ENCODE measurements at regions not wholly inside any gene's neighbourhood (a gene's known extent, or its start where the extent isn't known, plus 50 kb on each side); places are given as distances from the start of the nearest gene placed in this dataset.
"Not testable (repeated sequence)": the region's sequence is repeated elsewhere in the genome, so short reads cannot be mapped to it uniquely, and the experiment has no call there.

DNA sequence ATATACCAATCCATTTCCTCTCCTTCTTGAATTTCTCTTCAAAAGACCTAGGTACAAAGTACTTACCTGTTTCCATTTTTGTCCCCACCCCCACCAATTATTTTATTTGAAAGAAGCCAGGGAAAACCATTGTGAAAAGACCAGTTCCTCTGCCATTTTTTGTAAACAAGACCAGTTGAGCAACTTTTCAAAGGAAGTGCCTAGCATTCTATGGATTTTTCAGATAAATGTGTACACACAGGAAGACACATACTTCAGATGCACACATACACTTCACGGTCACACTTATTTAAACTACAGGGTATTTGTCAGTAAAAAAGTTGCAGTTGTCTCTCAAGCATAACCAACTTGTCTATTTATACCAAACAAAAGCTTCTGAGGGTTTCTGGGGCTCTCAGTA, 587.2 kb upstream of the KLHL4 start:
- Histone ChIP-seq H3K4me1 (ENCODE audit: insufficient read depth, poor library complexity, severe bottlenecking) (no peaks in the 10 kb centered on the region), H3K9me3 (ENCODE audit: severe bottlenecking) (no peaks in the 10 kb centered on the region), H3K36me3 (ENCODE audit: low read depth) (no peaks in the 10 kb centered on the region), H3K27me3 (ENCODE audit: insufficient read depth, poor library complexity, severe bottlenecking) (no peaks in the 10 kb centered on the region), H3K4me3 (ENCODE audit: severe bottlenecking) (no peak overlapping the region), H3K27ac (ENCODE audit: poor library complexity, severe bottlenecking) (no peak overlapping the region)
- no peak for DNase-seq (ENCODE audit: low spot score)
- ATAC-seq (ENCODE audit: low read depth): no peak
- TF ChIP-seq, protein P1, sequence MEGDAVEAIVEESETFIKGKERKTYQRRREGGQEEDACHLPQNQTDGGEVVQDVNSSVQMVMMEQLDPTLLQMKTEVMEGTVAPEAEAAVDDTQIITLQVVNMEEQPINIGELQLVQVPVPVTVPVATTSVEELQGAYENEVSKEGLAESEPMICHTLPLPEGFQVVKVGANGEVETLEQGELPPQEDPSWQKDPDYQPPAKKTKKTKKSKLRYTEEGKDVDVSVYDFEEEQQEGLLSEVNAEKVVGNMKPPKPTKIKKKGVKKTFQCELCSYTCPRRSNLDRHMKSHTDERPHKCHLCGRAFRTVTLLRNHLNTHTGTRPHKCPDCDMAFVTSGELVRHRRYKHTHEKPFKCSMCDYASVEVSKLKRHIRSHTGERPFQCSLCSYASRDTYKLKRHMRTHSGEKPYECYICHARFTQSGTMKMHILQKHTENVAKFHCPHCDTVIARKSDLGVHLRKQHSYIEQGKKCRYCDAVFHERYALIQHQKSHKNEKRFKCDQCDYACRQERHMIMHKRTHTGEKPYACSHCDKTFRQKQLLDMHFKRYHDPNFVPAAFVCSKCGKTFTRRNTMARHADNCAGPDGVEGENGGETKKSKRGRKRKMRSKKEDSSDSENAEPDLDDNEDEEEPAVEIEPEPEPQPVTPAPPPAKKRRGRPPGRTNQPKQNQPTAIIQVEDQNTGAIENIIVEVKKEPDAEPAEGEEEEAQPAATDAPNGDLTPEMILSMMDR (IDR thresholded peaks at IDR 0.05; ENCODE audit: poor library complexity, severe bottlenecking): no peak

DNA sequence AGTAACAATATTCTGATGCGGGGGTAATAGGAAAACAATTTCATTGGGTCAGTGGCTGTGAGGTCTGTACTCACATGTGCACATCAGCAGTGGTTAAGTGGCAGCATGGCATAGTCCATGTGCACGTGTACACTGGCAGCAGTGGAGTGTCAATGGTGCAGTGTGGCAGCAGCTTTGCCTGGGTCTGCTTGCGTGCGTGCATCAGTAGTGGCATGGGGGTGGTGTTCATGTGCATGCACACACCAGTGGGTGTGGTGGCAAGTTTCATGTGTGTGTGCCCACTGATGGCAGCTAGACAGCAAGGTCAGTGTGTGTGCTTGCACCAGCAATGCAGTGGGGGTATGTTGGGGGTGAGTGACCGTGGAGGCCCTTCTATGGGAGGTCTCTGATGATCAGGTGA, 581.6 kb upstream of the KLHL4 start:
- no peaks in the 10 kb centered on the region for H3K4me1 ChIP-seq (ENCODE audit: insufficient read depth, poor library complexity, severe bottlenecking)
- TF ChIP-seq, protein P1 (IDR thresholded peaks at IDR 0.05; ENCODE audit: poor library complexity, severe bottlenecking): no peak
- no peak for DNase-seq (ENCODE audit: low spot score)
- ATAC-seq (ENCODE audit: low read depth): no peak
- no peak overlapping the region for H3K4me3 ChIP-seq (ENCODE audit: severe bottlenecking)
- no peaks in the 10 kb centered on the region for H3K27me3 ChIP-seq (ENCODE audit: insufficient read depth, poor library complexity, severe bottlenecking)
- H3K9me3 ChIP-seq (ENCODE audit: severe bottlenecking): no peaks in the 10 kb centered on the region
- H3K36me3 ChIP-seq (ENCODE audit: low read depth): no peaks in the 10 kb centered on the region
- H3K27ac ChIP-seq (ENCODE audit: poor library complexity, severe bottlenecking): no peak overlapping the region

DNA sequence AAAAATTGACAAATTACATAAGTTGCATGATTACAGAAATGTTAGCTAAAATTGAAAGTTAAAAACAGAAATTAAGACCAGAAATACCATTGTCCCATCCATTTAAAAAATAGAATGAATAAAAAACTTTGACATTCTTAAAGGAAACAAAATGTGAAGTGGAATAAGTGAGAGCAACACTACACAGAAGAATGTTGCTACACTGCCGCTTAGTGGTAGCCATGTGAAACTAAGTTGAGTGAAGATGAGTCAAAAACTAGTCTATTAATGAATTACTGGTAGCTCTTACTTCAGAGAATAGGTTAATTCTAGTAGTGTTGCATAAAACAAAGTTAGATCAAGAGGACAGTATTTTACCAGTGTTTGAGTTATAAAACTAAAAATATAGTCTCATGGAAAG, 571.0 kb upstream of the KLHL4 start:
- no peaks in the 10 kb centered on the region for H3K36me3 ChIP-seq (ENCODE audit: low read depth)
- H3K9me3 ChIP-seq (ENCODE audit: severe bottlenecking): no peaks in the 10 kb centered on the region
- ATAC-seq (ENCODE audit: low read depth) (no peak), DNase-seq (ENCODE audit: low spot score) (no peak)
- no peak overlapping the region for H3K27ac ChIP-seq (ENCODE audit: poor library complexity, severe bottlenecking)
- TF ChIP-seq, protein P1 (IDR thresholded peaks at IDR 0.05; ENCODE audit: poor library complexity, severe bottlenecking): peak; percentile 64
- no peaks in the 10 kb centered on the region for H3K27me3 ChIP-seq (ENCODE audit: insufficient read depth, poor library complexity, severe bottlenecking)
- H3K4me1 ChIP-seq (ENCODE audit: insufficient read depth, poor library complexity, severe bottlenecking): no peaks in the 10 kb centered on the region
- no peak overlapping the region for H3K4me3 ChIP-seq (ENCODE audit: severe bottlenecking)

DNA sequence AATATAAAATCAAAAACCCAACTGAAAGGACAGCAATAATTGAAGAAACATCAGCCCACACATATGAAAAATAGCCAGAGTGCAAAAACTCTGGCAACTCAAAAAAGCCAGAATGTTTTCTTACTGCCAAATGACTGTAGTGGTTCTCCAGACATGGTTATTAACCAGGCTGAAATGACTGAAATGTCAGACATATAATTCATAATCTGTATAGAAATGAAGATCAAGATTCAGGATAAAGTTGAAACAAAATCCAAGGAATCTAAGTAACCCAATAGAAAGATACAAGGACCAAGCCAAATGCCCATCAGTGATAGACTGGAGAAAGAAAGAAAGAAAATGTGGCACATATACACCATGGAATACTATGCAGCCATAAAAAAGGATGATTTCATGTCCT, 553.3 kb upstream of the KLHL4 start:
- Histone ChIP-seq H3K9me3 (ENCODE audit: severe bottlenecking) (no peaks in the 10 kb centered on the region), H3K27me3 (ENCODE audit: insufficient read depth, poor library complexity, severe bottlenecking) (no peaks in the 10 kb centered on the region), H3K4me1 (ENCODE audit: insufficient read depth, poor library complexity, severe bottlenecking) (no peaks in the 10 kb centered on the region), H3K36me3 (ENCODE audit: low read depth) (no peaks in the 10 kb centered on the region), H3K27ac (ENCODE audit: poor library complexity, severe bottlenecking) (no peak overlapping the region), H3K4me3 (ENCODE audit: severe bottlenecking) (no peak overlapping the region)
- no peak for ATAC-seq (ENCODE audit: low read depth)
- TF ChIP-seq, protein P1 (IDR thresholded peaks at IDR 0.05; ENCODE audit: poor library complexity, severe bottlenecking): no peak
- no peak for DNase-seq (ENCODE audit: low spot score)

DNA sequence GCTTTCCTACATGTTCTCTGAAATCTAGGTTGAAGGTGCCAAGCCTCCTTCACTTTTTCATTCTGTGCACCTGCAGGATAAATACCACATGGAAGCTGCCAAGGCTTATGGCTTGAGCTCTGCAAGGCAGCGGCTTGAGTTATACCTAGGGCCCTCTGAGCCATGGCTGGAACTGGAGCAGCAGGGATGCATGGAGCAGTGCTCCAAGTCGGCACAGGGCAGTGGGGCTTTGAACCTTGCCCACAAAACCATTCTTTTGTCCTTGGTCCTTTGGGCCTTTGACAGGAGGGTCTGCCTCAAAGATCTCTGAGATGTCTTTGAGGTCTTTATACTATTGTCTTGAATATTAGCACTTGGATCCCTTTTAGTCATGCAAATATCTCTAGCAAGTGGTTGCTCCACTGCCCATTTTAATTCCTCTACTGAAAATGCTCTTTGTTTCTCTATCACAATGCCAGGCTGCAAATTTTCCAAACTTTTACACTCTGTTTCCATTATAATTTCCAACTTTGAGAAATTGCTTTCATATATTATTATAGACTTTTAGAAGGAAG, 536.2 kb upstream of the KLHL4 start:
- Histone ChIP-seq H3K27me3 (ENCODE audit: insufficient read depth, poor library complexity, severe bottlenecking) (no peaks in the 10 kb centered on the region), H3K4me3 (ENCODE audit: severe bottlenecking) (no peak overlapping the region), H3K36me3 (ENCODE audit: low read depth) (no peaks in the 10 kb centered on the region), H3K4me1 (ENCODE audit: insufficient read depth, poor library complexity, severe bottlenecking) (no peaks in the 10 kb centered on the region), H3K9me3 (ENCODE audit: severe bottlenecking) (no peaks in the 10 kb centered on the region), H3K27ac (ENCODE audit: poor library complexity, severe bottlenecking) (no peak overlapping the region)
- no peak for DNase-seq (ENCODE audit: low spot score)
- ATAC-seq (ENCODE audit: low read depth): no peak
- TF ChIP-seq, protein P1 (IDR thresholded peaks at IDR 0.05; ENCODE audit: poor library complexity, severe bottlenecking): no peak

DNA sequence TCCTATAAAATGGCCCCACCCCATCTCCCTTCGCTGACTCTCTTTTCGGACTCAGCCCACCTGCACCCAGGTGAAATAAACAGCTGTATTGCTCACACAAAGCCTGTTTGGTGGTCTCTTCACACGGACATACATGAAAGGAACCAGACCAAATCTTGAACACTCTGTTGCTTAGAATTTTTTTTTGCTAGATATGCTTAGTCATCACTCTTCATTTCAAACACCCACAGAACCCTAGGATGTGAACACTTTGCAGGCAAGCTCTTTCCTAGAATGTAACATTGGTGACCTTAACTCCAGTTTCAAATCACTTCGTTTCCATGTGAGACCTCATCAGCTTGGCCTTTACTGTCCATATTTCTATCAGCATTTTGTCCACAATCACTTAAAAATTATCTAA, 530.3 kb upstream of the KLHL4 start:
- DNase-seq (ENCODE audit: low spot score): not testable (repeated sequence)

More for the DNA sequence above, 530.3 kb upstream of the KLHL4 start:
- H3K4me3 ChIP-seq (ENCODE audit: severe bottlenecking); H3K27ac ChIP-seq (ENCODE audit: poor library complexity, severe bottlenecking); H3K27me3 ChIP-seq (ENCODE audit: insufficient read depth, poor library complexity, severe bottlenecking); H3K4me1 ChIP-seq (ENCODE audit: insufficient read depth, poor library complexity, severe bottlenecking); H3K36me3 ChIP-seq (ENCODE audit: low read depth); ATAC-seq (ENCODE audit: low read depth); H3K9me3 ChIP-seq (ENCODE audit: severe bottlenecking): not testable (repeated sequence)
